GM18511 (cell line): ENCODE measurements at regions not wholly inside any gene's neighbourhood (a gene's known extent, or its start where the extent isn't known, plus 50 kb on each side); places are given as distances from the start of the nearest gene placed in this dataset.

Source experiments
- ATAC-seq: cut with Tn5 transposase; IDR thresholded peaks from one replicate; pipeline ENCODE4 v1.9.1; 2021; ENCODE audit warnings: mild to moderate bottlenecking, moderate library complexity; ENCODE audit not compliant: unreplicated experiment

GRCh38 chr1:59078070-59078800 is 218.7 kb upstream of the FGGY start:
- ATAC-seq, result no peak

- no peak for ATAC-seq
Measured at GRCh38 chr1:59078866-59079265, 218.0 kb upstream of the FGGY start.

GRCh38 chr1:59079434-59080140 is 217.3 kb upstream of the FGGY start:
- ATAC-seq, result no peak

GRCh38 chr1:59081181-59081580 is 215.7 kb upstream of the FGGY start:
- ATAC-seq, result no peak

- no peak for ATAC-seq
Measured at GRCh38 chr1:59081795-59082194, 215.1 kb upstream of the FGGY start.

- ATAC-seq, result no peak
Measured at GRCh38 chr1:59083946-59084865, 212.7 kb upstream of the FGGY start.

- no peak for ATAC-seq
Measured at GRCh38 chr1:59085101-59085500, 211.8 kb upstream of the FGGY start.

- ATAC-seq, result no peak
Measured at GRCh38 chr1:59089036-59089798, 207.7 kb upstream of the FGGY start.

- no peak for ATAC-seq
Measured at GRCh38 chr1:59089922-59090457, 206.9 kb upstream of the FGGY start.

GRCh38 chr1:59092126-59092525 is 204.8 kb upstream of the FGGY start:
- ATAC-seq, result no peak

GRCh38 chr1:59094001-59094400 is 202.9 kb upstream of the FGGY start:
- ATAC-seq, result no peak

- ATAC-seq, result no peak
Measured at GRCh38 chr1:59096501-59096900, 200.4 kb upstream of the FGGY start.

GRCh38 chr1:59098655-59099054 is 198.2 kb upstream of the FGGY start:
- no peak for ATAC-seq

- ATAC-seq, result no peak
Measured at GRCh38 chr1:59100708-59101374, 196.1 kb upstream of the FGGY start.

- ATAC-seq, result no peak
Measured at GRCh38 chr1:59101518-59101917, 195.4 kb upstream of the FGGY start.

GRCh38 chr1:59103457-59103856 is 193.4 kb upstream of the FGGY start:
- no peak for ATAC-seq

- ATAC-seq, result no peak
Measured at GRCh38 chr1:59104191-59104760, 192.6 kb upstream of the FGGY start.

GRCh38 chr1:59105548-59106507 is 191.1 kb upstream of the FGGY start:
- no peak for ATAC-seq
